AG09319 (cell line): ENCODE measurements at regions not wholly inside any gene's neighbourhood (a gene's known extent, or its start where the extent isn't known, plus 50 kb on each side); places are given as distances from the start of the nearest gene placed in this dataset.

Experiments
- DNase-seq: peaks from one replicate; pipeline ENCODE4 v3.0.0-alpha.2; 2010; ENCODE audit warnings: low read depth; ENCODE audit errors: extremely low read depth
- TF ChIP-seq, protein P1 (sequence below): IDR thresholded peaks from 2 replicates; pipeline ENCODE4 v1.5.1; 2011; ENCODE audit warnings: low read depth, mild to moderate bottlenecking, inconsistent platforms, low read length, moderate library complexity

DNA sequence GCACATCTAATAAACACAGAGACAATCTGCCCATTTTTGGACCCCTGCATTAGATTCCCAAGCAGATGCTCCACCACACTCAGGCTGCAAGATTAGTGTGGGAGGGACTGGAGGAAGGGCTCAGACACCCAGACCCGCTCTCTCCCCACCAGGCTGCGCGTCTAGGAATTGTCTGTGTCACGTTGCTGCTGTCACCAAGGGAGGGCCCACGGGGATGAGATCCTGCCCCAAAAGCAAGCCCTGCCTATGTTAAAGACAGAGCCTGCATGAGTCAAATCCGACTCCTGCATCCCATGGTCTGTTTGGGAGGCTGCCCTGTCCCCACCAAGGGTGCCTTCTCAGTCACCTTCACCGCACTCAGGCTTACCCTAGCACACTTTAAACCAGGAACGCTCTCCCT is 114.4 kb upstream of the ZNF507 start:
- TF ChIP-seq, protein P1, sequence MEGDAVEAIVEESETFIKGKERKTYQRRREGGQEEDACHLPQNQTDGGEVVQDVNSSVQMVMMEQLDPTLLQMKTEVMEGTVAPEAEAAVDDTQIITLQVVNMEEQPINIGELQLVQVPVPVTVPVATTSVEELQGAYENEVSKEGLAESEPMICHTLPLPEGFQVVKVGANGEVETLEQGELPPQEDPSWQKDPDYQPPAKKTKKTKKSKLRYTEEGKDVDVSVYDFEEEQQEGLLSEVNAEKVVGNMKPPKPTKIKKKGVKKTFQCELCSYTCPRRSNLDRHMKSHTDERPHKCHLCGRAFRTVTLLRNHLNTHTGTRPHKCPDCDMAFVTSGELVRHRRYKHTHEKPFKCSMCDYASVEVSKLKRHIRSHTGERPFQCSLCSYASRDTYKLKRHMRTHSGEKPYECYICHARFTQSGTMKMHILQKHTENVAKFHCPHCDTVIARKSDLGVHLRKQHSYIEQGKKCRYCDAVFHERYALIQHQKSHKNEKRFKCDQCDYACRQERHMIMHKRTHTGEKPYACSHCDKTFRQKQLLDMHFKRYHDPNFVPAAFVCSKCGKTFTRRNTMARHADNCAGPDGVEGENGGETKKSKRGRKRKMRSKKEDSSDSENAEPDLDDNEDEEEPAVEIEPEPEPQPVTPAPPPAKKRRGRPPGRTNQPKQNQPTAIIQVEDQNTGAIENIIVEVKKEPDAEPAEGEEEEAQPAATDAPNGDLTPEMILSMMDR = no peak
- DNase-seq = no peak

DNA sequence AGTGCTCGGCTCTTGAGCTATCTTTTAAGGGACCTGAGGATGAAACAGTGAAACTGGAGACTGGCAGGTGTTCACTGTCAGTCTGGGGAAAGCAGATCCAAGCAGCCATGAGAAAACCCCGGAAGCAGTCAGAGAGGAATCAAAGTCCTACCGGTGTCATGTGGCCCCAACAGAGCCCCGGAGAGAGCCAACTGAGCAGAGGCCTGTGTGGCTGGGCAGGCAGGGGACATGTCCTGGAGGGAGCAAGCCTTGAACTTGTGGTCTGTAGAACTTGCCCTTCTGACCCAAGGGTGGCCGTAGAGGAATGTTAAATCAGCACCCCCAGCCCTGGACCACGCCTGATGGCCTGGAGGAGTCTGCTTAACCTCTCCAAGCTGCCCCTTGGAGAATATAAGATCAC is 113.7 kb upstream of the ZNF507 start:
- DNase-seq = no peak
- TF ChIP-seq, protein P1 = no peak

DNA sequence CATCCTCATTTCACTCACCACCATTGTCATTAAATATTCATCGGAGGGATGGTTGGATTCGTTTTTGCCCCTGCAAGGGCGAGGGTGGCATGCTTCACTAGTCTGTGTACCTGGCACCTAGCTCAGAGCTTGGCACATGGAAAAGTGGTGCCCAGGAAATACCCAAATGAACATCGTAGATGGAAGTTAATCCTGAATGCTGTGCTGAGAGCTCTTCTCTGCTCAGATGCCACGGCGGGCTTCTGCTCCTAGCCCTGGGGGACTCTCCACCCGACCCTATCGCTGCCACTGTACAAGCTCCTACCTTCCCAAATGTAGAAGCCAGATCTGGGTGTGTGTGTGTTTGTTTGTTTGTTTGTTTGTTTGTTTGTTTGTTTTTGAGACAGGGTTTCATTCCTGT is 113.0 kb upstream of the ZNF507 start:
- TF ChIP-seq, protein P1 = no peak
- no peak for DNase-seq

DNA sequence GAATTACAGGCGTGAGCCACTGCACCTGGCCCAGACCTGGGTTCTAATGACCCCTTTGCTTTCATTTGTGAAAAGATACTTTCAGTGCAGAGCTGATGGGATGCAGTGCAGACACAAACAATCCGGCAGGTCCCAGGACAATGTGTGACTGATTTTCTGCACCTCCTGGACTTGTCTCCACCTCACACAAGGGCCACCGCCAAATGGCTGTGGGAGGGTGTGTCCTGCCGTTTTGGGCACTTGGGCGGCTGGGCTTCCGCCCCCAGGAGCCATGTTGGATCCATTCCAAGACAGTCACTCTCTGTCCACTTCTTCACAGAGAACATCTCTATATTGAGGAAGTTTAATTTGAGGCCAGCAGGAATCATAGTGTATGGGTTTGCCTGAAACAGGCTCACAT is 112.3 kb upstream of the ZNF507 start:
- no peak for DNase-seq
- TF ChIP-seq, protein P1 = no peak

DNA sequence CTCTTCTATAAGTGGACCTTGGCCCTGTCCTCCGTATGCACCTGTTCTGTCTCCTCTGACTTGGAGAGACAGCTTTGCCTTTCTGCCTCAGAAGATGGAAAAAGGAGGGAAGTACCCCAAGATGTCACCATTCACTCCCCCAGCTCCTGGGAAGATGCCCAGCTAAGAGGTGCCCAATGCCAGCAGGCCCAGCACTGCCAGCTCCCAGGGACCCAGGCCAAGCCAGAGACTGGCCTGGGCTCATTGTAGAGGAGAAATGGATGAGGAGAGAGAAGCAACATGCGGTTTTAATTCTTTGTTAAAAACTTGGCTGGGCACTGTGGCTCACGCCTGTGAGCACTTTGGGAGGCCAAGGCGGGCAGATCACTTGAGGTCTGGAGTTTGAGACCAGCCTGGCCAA is 111.5 kb upstream of the ZNF507 start:
- DNase-seq = no peak
- TF ChIP-seq, protein P1 = no peak

GRCh38 chr19:32234663-32235217 is 110.7 kb upstream of the ZNF507 start:
- TF ChIP-seq, protein P1 = no peak
- no peak for DNase-seq

DNA sequence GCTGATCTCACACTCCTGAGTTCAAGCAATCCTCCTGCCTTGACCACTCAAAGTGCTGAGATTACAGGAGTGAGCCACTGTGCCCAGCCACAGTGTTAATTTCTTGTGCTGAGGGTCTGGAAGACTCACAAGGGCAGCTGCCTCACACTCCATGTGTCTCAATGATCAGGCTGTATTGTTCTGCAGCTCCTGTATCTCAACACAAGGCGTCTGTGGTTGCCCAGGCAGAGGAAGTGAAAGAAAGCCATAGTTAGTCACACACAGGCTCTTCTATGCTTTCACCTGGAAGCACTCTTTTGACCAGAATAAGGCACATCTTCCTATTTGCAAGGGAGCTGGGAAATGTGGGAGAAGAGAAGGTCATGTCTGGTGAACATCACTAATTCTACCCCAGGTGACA is 107.3 kb upstream of the ZNF507 start:
- TF ChIP-seq, protein P1 = no peak
- DNase-seq = no peak
